Activated T-helper 1 cell treated with anti-CD3 and anti-CD28 coated beads, Interleukin-12 subunit alpha, Interleukin-12 subunit beta, Interleukin-2, Interleukin-4 antibody, amounts not matched to agents 30 ng/mL and 10 ng/mL and 1 ng/mL, durations not matched to agents 14 hours and 24 hours and 36 hours (primary cell): ENCODE measurements at regions not wholly inside any gene's neighbourhood (a gene's known extent, or its start where the extent isn't known, plus 50 kb on each side); places are given as distances from the start of the nearest gene placed in this dataset.
A peak's percentile ranks its signal among the peaks of the same experiment; 100 is the strongest.
"Not testable (repeated sequence)": the region's sequence is repeated elsewhere in the genome, so short reads cannot be mapped to it uniquely, and the experiment has no call there.

Source experiments
- DNase-seq: peaks from one replicate; pipeline ENCODE4 v3.0.0; 2021; ENCODE audit warnings: low spot score
- H3K27ac Mint-ChIP-seq: one replicate; pipeline ENCODE4 v1.8.0; 2021; ENCODE audit warnings: mild to moderate bottlenecking, mixed read lengths
- H3K27me3 Mint-ChIP-seq: one replicate; pipeline ENCODE4 v1.8.0; 2022; ENCODE audit warnings: mild to moderate bottlenecking, moderate library complexity, mixed read lengths; ENCODE audit not compliant: insufficient read depth
- H3K36me3 Mint-ChIP-seq: one replicate; pipeline ENCODE4 v1.8.0; 2021; ENCODE audit warnings: low read depth, mixed read lengths
- H3K4me1 Mint-ChIP-seq: one replicate; pipeline ENCODE4 v1.8.0; 2021; ENCODE audit warnings: low read depth, mixed read lengths
- H3K4me3 Mint-ChIP-seq: one replicate; pipeline ENCODE4 v1.8.0; 2021; ENCODE audit warnings: mild to moderate bottlenecking, moderate library complexity, mixed read lengths
- H3K9me3 Mint-ChIP-seq: one replicate; pipeline ENCODE4 v1.8.0; 2021; ENCODE audit warnings: mixed read lengths
- intact Hi-C: fragments of 100-400 bp; cut with micrococcal nuclease; formaldehyde crosslinking; loops from one replicate; pipeline ENCODE4 v1.15.1; 2024

- Mint-ChIP-seq H3K27ac (no peak overlapping the region), H3K9me3 (no peaks in the 10 kb centered on the region), H3K36me3 (no peaks in the 10 kb centered on the region), H3K4me3 (no peak overlapping the region), H3K4me1 (no peaks in the 10 kb centered on the region), H3K27me3 (peaks cover 15% of the 10 kb centered on the region)
- no peak for DNase-seq
- intact Hi-C loops: no loop called here
Measured at GRCh38 chr6:119511024-119511423, 161.5 kb upstream of the MAN1A1 start.

- H3K36me3 Mint-ChIP-seq: no peaks in the 10 kb centered on the region
- H3K27ac Mint-ChIP-seq: no peak overlapping the region
- intact Hi-C loops: no loop called here
- H3K4me3 Mint-ChIP-seq: no peak overlapping the region
- no peak for DNase-seq
- H3K9me3 Mint-ChIP-seq: no peaks in the 10 kb centered on the region
- H3K27me3 Mint-ChIP-seq: peaks cover 11% of the 10 kb centered on the region
- H3K4me1 Mint-ChIP-seq: no peaks in the 10 kb centered on the region
Measured at GRCh38 chr6:119510246-119510645, 160.7 kb upstream of the MAN1A1 start.

GRCh38 chr6:119506631-119507174 lies 157.1 kb upstream of the MAN1A1 start:
- Mint-ChIP-seq H3K27ac (no peak overlapping the region), H3K27me3 (peaks cover 5% of the 10 kb centered on the region), H3K4me1 (no peaks in the 10 kb centered on the region), H3K36me3 (no peaks in the 10 kb centered on the region), H3K9me3 (no peaks in the 10 kb centered on the region), H3K4me3 (no peak overlapping the region)
- no peak for DNase-seq
- intact Hi-C loops: no loop called here

GRCh38 chr6:119501798-119502483 lies 152.4 kb upstream of the MAN1A1 start:
- no peak overlapping the region for H3K27ac Mint-ChIP-seq
- no peak overlapping the region for H3K4me3 Mint-ChIP-seq
- H3K27me3 Mint-ChIP-seq: peaks cover 6% of the 10 kb centered on the region
- H3K9me3 Mint-ChIP-seq: no peaks in the 10 kb centered on the region
- intact Hi-C loops: no loop called here
- H3K36me3 Mint-ChIP-seq: no peaks in the 10 kb centered on the region
- H3K4me1 Mint-ChIP-seq: no peaks in the 10 kb centered on the region
- no peak for DNase-seq

DNA sequence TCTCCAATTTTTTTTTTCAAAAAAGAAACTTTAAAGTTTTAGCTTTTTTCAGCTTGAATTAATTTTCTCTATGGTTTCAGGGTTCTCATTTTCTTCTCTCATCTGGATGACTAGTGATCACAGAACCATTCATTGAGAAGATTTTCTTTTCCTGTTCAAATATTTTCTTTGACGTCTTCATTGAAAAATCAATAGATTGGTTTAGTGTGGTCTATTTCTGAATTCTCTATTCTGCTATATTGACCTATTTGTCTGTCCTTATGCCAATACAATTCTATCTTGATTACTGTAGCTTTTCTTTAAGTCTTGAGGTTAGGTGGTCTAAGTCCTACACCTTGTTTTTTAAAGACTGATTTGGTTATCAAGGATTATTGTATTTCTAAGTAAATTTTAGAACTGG lies 150.2 kb upstream of the MAN1A1 start:
- Mint-ChIP-seq H3K4me1 (no peaks in the 10 kb centered on the region), H3K9me3 (peaks cover 8% of the 10 kb centered on the region), H3K27me3 (peaks cover 14% of the 10 kb centered on the region), H3K27ac (no peak overlapping the region), H3K36me3 (no peaks in the 10 kb centered on the region), H3K4me3 (no peak overlapping the region)
- intact Hi-C loops: no loop called here
- no peak for DNase-seq

GRCh38 chr6:119497988-119498727 lies 148.6 kb upstream of the MAN1A1 start:
- H3K27me3 Mint-ChIP-seq: peaks cover 14% of the 10 kb centered on the region
- H3K27ac Mint-ChIP-seq: no peak overlapping the region
- no peak for DNase-seq
- intact Hi-C loops: no loop called here
- peaks cover 8% of the 10 kb centered on the region for H3K9me3 Mint-ChIP-seq
- H3K4me3 Mint-ChIP-seq: no peak overlapping the region
- no peaks in the 10 kb centered on the region for H3K4me1 Mint-ChIP-seq
- no peaks in the 10 kb centered on the region for H3K36me3 Mint-ChIP-seq

GRCh38 chr6:119495230-119495683 lies 145.7 kb upstream of the MAN1A1 start:
- Mint-ChIP-seq H3K36me3 (peaks cover 2% of the 10 kb centered on the region), H3K27me3 (peaks cover 14% of the 10 kb centered on the region), H3K9me3 (peaks cover 21% of the 10 kb centered on the region), H3K4me1 (peaks cover 13% of the 10 kb centered on the region), H3K4me3 (no peak overlapping the region), H3K27ac (no peak overlapping the region)
- no peak for DNase-seq
- intact Hi-C loops: no loop called here

DNA sequence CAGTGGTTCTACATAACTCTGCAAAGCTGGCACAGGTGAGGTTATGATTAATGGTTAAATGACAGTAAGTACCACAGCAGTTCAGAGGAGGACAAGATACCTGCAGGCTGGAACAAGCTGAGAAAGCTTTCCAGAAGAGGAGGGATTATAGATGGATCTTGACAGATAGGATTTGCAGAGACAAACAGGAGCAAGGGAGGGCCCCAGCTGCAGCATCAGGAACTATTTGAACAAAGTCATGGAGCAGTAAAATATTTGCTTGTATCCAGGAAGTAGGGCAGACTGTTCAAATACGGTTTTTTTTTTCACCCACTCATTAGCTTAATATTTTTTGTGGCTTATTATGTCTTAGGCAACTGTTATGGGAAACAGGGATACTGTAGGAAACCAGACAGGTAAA lies 144.4 kb upstream of the MAN1A1 start:
- no peak overlapping the region for H3K27ac Mint-ChIP-seq
- DNase-seq: no peak
- H3K36me3 Mint-ChIP-seq: peaks cover 5% of the 10 kb centered on the region
- peaks cover 25% of the 10 kb centered on the region for H3K9me3 Mint-ChIP-seq
- H3K4me3 Mint-ChIP-seq: no peak overlapping the region
- peaks cover 12% of the 10 kb centered on the region for H3K27me3 Mint-ChIP-seq
- intact Hi-C loops: no loop called here
- H3K4me1 Mint-ChIP-seq: peaks cover 25% of the 10 kb centered on the region

DNA sequence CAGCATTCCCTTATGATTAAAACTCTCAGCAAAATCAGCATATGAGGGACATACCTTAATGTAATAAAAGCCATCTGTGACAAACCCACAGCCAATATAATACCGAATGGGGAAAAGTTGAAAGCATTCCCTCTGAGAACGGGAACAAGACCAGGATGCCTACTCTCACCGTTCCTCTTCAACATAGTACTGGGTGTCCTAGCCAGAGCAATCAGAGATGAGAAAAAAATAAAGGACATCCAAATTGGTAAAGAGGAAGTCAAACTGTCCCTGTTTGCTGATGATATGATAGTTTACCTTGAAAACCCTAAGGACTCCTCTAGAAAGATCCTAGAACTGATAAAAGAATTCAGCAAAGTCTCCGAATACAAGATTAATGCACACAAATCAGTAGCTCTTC lies 141.6 kb upstream of the MAN1A1 start:
- H3K27me3 Mint-ChIP-seq: peaks cover 13% of the 10 kb centered on the region
- H3K4me3 Mint-ChIP-seq, DNase-seq, intact Hi-C loops, H3K36me3 Mint-ChIP-seq, H3K27ac Mint-ChIP-seq: not testable (repeated sequence)
- peaks cover 27% of the 10 kb centered on the region for H3K9me3 Mint-ChIP-seq
- H3K4me1 Mint-ChIP-seq: peaks cover 25% of the 10 kb centered on the region

GRCh38 chr6:119490050-119490449 lies 140.5 kb upstream of the MAN1A1 start:
- Mint-ChIP-seq H3K27me3 (peaks cover 11% of the 10 kb centered on the region), H3K4me3 (peak overlapping the region; percentile 19), H3K9me3 (peaks cover 22% of the 10 kb centered on the region), H3K27ac (peak overlapping the region; percentile 1), H3K4me1 (peaks cover 25% of the 10 kb centered on the region)
- intact Hi-C loops, DNase-seq, H3K36me3 Mint-ChIP-seq: not testable (repeated sequence)

DNA sequence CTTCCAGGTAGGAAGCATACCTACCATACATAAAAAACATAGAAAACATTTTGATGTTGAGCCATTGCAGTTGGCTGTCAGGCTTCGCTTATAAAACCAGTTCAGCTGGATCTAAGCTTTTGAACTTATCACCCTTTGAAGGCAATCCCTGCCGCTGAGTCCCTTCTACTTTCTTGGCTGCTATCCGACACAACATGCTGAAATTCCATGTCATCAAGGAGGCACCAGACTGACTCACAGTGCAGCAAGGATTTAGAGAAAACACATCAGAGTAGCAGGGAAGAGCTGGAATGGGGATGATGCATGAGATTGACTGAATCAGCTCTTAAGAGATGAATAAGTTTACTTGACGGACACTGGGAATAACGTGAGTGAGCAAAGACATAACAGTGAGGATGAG lies 135.0 kb upstream of the MAN1A1 start:
- intact Hi-C loops: no loop called here

DNA sequence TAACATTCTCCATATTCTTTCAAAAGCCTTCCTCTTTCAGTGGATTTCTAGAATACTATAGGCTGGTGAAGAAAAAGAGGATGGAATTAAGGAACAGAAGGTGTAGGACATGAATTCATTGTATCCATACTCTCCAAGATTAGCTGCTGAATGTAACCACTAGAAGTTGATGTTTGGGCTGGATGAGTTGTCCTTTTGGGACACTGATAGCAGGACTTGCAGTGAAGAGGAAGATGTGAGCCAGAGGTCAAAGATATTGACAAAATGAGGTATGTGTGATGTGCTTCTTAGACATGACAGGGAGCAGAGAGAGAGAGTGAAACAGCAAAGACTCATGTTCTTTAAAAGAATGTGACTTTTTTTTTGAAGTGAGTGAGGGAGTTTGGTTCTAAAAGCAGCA lies 134.3 kb upstream of the MAN1A1 start:
- peaks cover 14% of the 10 kb centered on the region for H3K27me3 Mint-ChIP-seq
- H3K4me3 Mint-ChIP-seq: no peak overlapping the region
- H3K9me3 Mint-ChIP-seq: peaks cover 4% of the 10 kb centered on the region
- H3K27ac Mint-ChIP-seq: no peak overlapping the region
- H3K4me1 Mint-ChIP-seq: no peaks in the 10 kb centered on the region
- peaks cover 2% of the 10 kb centered on the region for H3K36me3 Mint-ChIP-seq
- intact Hi-C loops: no loop called here
- DNase-seq: no peak

More for the DNA sequence above, 135.0 kb upstream of the MAN1A1 start:
- Mint-ChIP-seq H3K4me1 (peaks cover 6% of the 10 kb centered on the region), H3K27me3 (peaks cover 14% of the 10 kb centered on the region), H3K36me3 (peaks cover 2% of the 10 kb centered on the region), H3K9me3 (peaks cover 9% of the 10 kb centered on the region), H3K27ac (no peak overlapping the region), H3K4me3 (no peak overlapping the region)
- DNase-seq: no peak

GRCh38 chr6:119482850-119483285 lies 133.3 kb upstream of the MAN1A1 start:
- intact Hi-C loops: no loop called here
- H3K4me1 Mint-ChIP-seq: no peaks in the 10 kb centered on the region
- H3K27ac Mint-ChIP-seq: no peak overlapping the region
- no peak overlapping the region for H3K4me3 Mint-ChIP-seq
- H3K27me3 Mint-ChIP-seq: peaks cover 17% of the 10 kb centered on the region
- peaks cover 4% of the 10 kb centered on the region for H3K9me3 Mint-ChIP-seq
- no peak for DNase-seq
- peaks cover 2% of the 10 kb centered on the region for H3K36me3 Mint-ChIP-seq
